ENCODE measurements at regions not wholly inside any gene's neighbourhood (a gene's known extent, or its start where the extent isn't known, plus 50 kb on each side); places are given as distances from the start of the nearest gene placed in this dataset.

- H3K27me3 ChIP-seq (replicated peaks; ENCODE audit: control insufficient read depth, insufficient read depth, low read length): no peaks in the 10 kb centered on the region
- DNase-seq (ENCODE audit: extremely low read depth, insufficient read length): no peak
Measured at GRCh38 chr20:56867128-56867527, 238.0 kb downstream of the TFAP2C start.

DNA sequence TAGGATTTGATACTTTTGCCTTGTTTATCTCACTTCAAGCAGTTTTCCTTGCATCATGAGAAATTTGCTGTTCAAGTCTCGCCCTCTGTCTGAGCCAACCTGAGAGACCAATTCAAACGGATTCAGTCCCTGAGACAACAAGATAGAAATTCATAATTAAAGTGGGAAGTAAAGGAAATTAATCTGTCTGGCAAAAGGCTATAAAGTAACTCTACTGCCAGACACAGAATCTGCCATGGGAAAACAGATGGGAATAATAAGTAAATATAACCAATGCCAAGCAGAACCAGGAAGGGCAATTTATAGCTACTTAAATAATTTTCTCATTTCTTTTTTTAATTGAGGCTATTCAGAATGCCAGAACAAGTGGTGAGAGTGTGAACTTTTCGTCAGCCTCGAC is 239.6 kb downstream of the TFAP2C start:
- TF ChIP-seq CTCF (IDR thresholded peaks at IDR 0.05; ENCODE audit: insufficient read depth, low read length, poor library complexity, severe bottlenecking): no peak
- H3K36me3 ChIP-seq (ENCODE audit: control insufficient read depth, insufficient read depth, low read length): no peaks in the 10 kb centered on the region
- H3K27me3 ChIP-seq (replicated peaks; ENCODE audit: control insufficient read depth, insufficient read depth, low read length): no peaks in the 10 kb centered on the region
- DNase-seq (ENCODE audit: extremely low read depth, insufficient read length): no peak
- no peak overlapping the region for H3K4me3 ChIP-seq (replicated peaks; ENCODE audit: low read depth, low read length)

More at GRCh38 chr20:56867128-56867527, 238.0 kb downstream of the TFAP2C start:
- Histone ChIP-seq H3K4me3 (replicated peaks; ENCODE audit: low read depth, low read length) (no peak overlapping the region), H3K36me3 (ENCODE audit: control insufficient read depth, insufficient read depth, low read length) (no peaks in the 10 kb centered on the region)
- TF ChIP-seq CTCF (IDR thresholded peaks at IDR 0.05; ENCODE audit: insufficient read depth, low read length, poor library complexity, severe bottlenecking): no peak

- DNase-seq (ENCODE audit: extremely low read depth, insufficient read length): no peak
- TF ChIP-seq CTCF (IDR thresholded peaks at IDR 0.05; ENCODE audit: insufficient read depth, low read length, poor library complexity, severe bottlenecking): no peak
- Histone ChIP-seq H3K4me3 (replicated peaks; ENCODE audit: low read depth, low read length) (no peak overlapping the region), H3K36me3 (ENCODE audit: control insufficient read depth, insufficient read depth, low read length) (no peaks in the 10 kb centered on the region), H3K27me3 (replicated peaks; ENCODE audit: control insufficient read depth, insufficient read depth, low read length) (no peaks in the 10 kb centered on the region)
Measured at GRCh38 chr20:56870271-56870670, 241.2 kb downstream of the TFAP2C start.

DNA sequence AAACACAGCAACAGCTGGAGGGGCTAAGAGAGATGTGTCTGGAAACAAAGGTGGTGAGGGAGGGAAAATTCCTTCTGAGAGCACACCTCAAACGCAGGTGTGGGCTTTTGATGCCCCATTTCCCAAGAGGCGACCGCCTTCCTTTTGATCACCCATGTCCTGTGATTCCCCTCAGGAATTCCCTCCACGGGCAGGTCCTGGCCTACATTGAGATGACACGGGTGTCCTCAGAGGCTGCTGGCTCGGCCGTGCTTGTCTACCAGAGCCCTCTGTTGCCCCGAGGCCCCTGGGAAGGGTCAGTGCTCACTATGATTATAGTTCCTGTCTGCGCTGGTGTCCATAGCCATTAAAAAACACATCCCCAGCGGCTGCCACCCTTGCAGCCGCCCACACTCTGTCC is 242.6 kb downstream of the TFAP2C start:
- no peak for DNase-seq (ENCODE audit: extremely low read depth, insufficient read length)
- no peaks in the 10 kb centered on the region for H3K36me3 ChIP-seq (ENCODE audit: control insufficient read depth, insufficient read depth, low read length)
- H3K4me3 ChIP-seq (replicated peaks; ENCODE audit: low read depth, low read length): no peak overlapping the region
- no peaks in the 10 kb centered on the region for H3K27me3 ChIP-seq (replicated peaks; ENCODE audit: control insufficient read depth, insufficient read depth, low read length)
- TF ChIP-seq CTCF (IDR thresholded peaks at IDR 0.05; ENCODE audit: insufficient read depth, low read length, poor library complexity, severe bottlenecking): no peak

DNA sequence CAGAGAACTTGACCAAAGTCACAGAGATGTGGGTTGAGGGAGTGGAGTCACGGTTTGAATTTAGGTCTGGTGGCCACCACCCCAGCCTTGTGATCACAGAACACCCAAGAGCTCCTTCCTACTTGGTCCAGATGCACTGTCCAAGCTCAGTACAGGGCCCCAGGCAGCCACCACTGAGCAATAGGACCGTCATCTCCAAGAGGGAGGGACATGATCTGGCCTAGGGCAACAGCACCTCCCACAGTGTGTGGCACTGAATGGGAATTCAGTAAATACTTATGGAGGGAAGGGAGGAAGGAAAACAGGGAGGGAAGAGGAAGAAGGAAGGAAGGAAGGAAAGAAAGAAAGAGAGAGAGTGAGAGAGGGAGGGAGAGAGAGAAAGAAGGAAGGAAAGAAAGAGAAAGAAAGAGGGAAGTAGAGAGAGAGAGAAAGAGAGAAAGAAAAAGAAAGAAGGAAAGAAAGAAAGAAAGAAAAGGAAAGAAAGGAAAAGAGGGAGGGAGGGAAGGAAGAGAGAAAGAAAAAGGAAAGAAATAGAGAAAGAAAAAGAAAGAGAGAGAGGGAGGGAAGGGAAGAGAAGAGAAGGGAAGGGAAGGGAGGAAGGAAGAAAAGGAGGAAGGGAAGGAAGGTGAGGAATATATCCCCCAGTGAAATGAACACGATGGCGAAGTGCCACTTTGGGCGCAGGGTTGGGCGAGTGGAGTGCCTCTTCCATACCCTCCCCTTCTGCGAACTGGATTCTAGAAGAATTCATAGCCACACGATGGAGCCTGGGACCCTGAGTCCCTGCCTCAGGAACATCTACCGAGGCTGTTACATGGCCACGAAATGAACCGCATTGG is 243.7 kb downstream of the TFAP2C start:
- Histone ChIP-seq H3K36me3 (ENCODE audit: control insufficient read depth, insufficient read depth, low read length) (no peaks in the 10 kb centered on the region), H3K27me3 (replicated peaks; ENCODE audit: control insufficient read depth, insufficient read depth, low read length) (no peaks in the 10 kb centered on the region), H3K4me3 (replicated peaks; ENCODE audit: low read depth, low read length) (no peak overlapping the region)
- DNase-seq (ENCODE audit: extremely low read depth, insufficient read length): no peak
- TF ChIP-seq CTCF (IDR thresholded peaks at IDR 0.05; ENCODE audit: insufficient read depth, low read length, poor library complexity, severe bottlenecking): no peak

Measured in GM06990 (cell line).